Mesenchymal stem cell (in vitro differentiated cells and primary cell): ENCODE measurements at regions not wholly inside any gene's neighbourhood (a gene's known extent, or its start where the extent isn't known, plus 50 kb on each side); places are given as distances from the start of the nearest gene placed in this dataset.

ENCODE experiments used
- DNase-seq: peaks from one replicate; pipeline ENCODE4 v3.0.0-alpha.2; 2013
- H2AFZ ChIP-seq: one replicate; pipeline ENCODE4 v1.6.1; 2013; ENCODE audit warnings: low read depth, mild to moderate bottlenecking, control low read depth, inconsistent platforms, low read length, moderate library complexity
- H2AK5ac ChIP-seq: 2 replicates; pipeline ENCODE4 v1.6.1; 2013; ENCODE audit warnings: low read length, moderate library complexity, mild to moderate bottlenecking, inconsistent platforms; ENCODE audit not compliant: severe bottlenecking
- H2BK120ac ChIP-seq: one replicate; pipeline ENCODE4 v1.6.1; 2013; ENCODE audit warnings: low read depth, mild to moderate bottlenecking, inconsistent platforms, low read length, moderate library complexity
- H2BK12ac ChIP-seq, 2 experiments: one replicate each; pipeline ENCODE4 v1.6.1; 2013; ENCODE audit warnings: inconsistent platforms in 2 of 2, low read length in 2 of 2, mild to moderate bottlenecking in 2 of 2, moderate library complexity in 2 of 2, control low read depth in 1 of 2
- H2BK15ac ChIP-seq: one replicate; pipeline ENCODE4 v1.6.1; 2013; ENCODE audit warnings: mild to moderate bottlenecking, low read depth, inconsistent platforms; ENCODE audit not compliant: poor library complexity, severe bottlenecking
- H2BK5ac ChIP-seq: 2 replicates; pipeline ENCODE4 v1.6.1; 2013; ENCODE audit warnings: low read depth, mild to moderate bottlenecking, low read length, control low read depth, inconsistent platforms; ENCODE audit not compliant: poor library complexity, severe bottlenecking
- H3K14ac ChIP-seq, 2 experiments: one replicate each; pipeline ENCODE4 v1.6.1; 2013; ENCODE audit warnings: inconsistent platforms in 2 of 2, low read length in 2 of 2, control low read depth in 1 of 2, mild to moderate bottlenecking in 1 of 2, moderate library complexity in 1 of 2
- H3K18ac ChIP-seq, 2 experiments: one replicate each; pipeline ENCODE4 v1.6.1; 2013; ENCODE audit warnings: inconsistent platforms in 2 of 2, low read length in 2 of 2, control low read depth in 1 of 2, low read depth in 1 of 2, mild to moderate bottlenecking in 1 of 2
- H3K23ac ChIP-seq, 2 experiments: one replicate each; pipeline ENCODE4 v1.6.1; 2013; ENCODE audit warnings: inconsistent platforms in 2 of 2, low read length in 2 of 2, mild to moderate bottlenecking in 2 of 2, moderate library complexity in 2 of 2, control low read depth in 1 of 2
- H3K27ac ChIP-seq: 2 replicates; pipeline ENCODE4 v1.5.1; 2013; ENCODE audit warnings: mild to moderate bottlenecking, moderate library complexity, low read length, control low read depth, inconsistent platforms; ENCODE audit not compliant: poor library complexity, severe bottlenecking
- H3K27me3 ChIP-seq, 2 experiments: 2 replicates each; pipeline versions ENCODE4 v1.6.1 to v1.7.0; 2013; ENCODE audit warnings: low read length in 2 of 2, mild to moderate bottlenecking in 2 of 2, moderate library complexity in 2 of 2, control low read depth in 1 of 2, inconsistent platforms in 1 of 2; ENCODE audit not compliant: control insufficient read depth in 1 of 2, insufficient read depth in 1 of 2
- H3K36me3 ChIP-seq, 2 experiments: 2 replicates each; pipeline versions ENCODE4 v1.6.1 to v1.7.0; 2013; ENCODE audit warnings: low read length in 2 of 2, control low read depth in 1 of 2, inconsistent platforms in 1 of 2, low read depth in 1 of 2, mild to moderate bottlenecking in 1 of 2; ENCODE audit not compliant: insufficient read depth in 2 of 2, control insufficient read depth in 1 of 2
- H3K4ac ChIP-seq, 2 experiments: one replicate each; pipeline ENCODE4 v1.6.1; 2013; ENCODE audit warnings: inconsistent platforms in 2 of 2, low read length in 2 of 2, mild to moderate bottlenecking in 2 of 2, moderate library complexity in 2 of 2, control low read depth in 1 of 2, low read depth in 1 of 2
- H3K4me1 ChIP-seq: 2 replicates; pipeline ENCODE4 v1.6.1; 2013; ENCODE audit warnings: low read depth, low read length, control low read depth; ENCODE audit not compliant: control insufficient read depth, insufficient read depth
- H3K4me2 ChIP-seq: 2 replicates; pipeline ENCODE4 v1.6.1; 2013; ENCODE audit warnings: low read length, mild to moderate bottlenecking, inconsistent platforms; ENCODE audit not compliant: poor library complexity, severe bottlenecking
- H3K4me3 ChIP-seq, 2 experiments: 2 replicates each; pipeline versions ENCODE4 v1.5.1 to v1.7.0; 2013; ENCODE audit warnings: low read length in 2 of 2, mild to moderate bottlenecking in 2 of 2, control low read depth in 1 of 2, low read depth in 1 of 2; ENCODE audit not compliant: insufficient read depth in 1 of 2
- H3K79me1 ChIP-seq: replicated peaks from 2 replicates; pipeline ENCODE4 v1.6.1; 2013; ENCODE audit warnings: mild to moderate bottlenecking, control low read depth, low read length, inconsistent platforms; ENCODE audit not compliant: poor library complexity, severe bottlenecking
- H3K9ac ChIP-seq: 2 replicates; pipeline ENCODE4 v1.7.0; 2013; ENCODE audit warnings: mild to moderate bottlenecking, low read length, moderate library complexity
- H3K9me3 ChIP-seq: 2 replicates; pipeline ENCODE4 v1.7.0; 2013; ENCODE audit warnings: mild to moderate bottlenecking, low read length; ENCODE audit not compliant: control insufficient read depth
- H4K8ac ChIP-seq: one replicate; pipeline ENCODE4 v1.6.1; 2013; ENCODE audit warnings: inconsistent platforms, mild to moderate bottlenecking, low read length, moderate library complexity
- H4K91ac ChIP-seq: one replicate; pipeline ENCODE4 v1.6.1; 2013; ENCODE audit warnings: mild to moderate bottlenecking, low read length, inconsistent platforms
- WGBS: methylation state at CpG from one replicate; pipeline ENCODE4 v1.1.7; 2013; ENCODE audit warnings: mixed read lengths; 5-methylcytosine and 5-hydroxymethylcytosine counted together

- Histone ChIP-seq H3K27ac (no peak overlapping the region), H3K4ac (no peak overlapping the region), H3K23ac (no peak overlapping the region), H2BK15ac (no peak overlapping the region), H3K4me3 (no peak overlapping the region), H3K4me1 (no peaks in the 10 kb centered on the region), H3K27me3 (no peaks in the 10 kb centered on the region), H2BK12ac (no peak overlapping the region), H3K14ac (no peak overlapping the region), H3K36me3 (no peaks in the 10 kb centered on the region), H4K8ac (no peak overlapping the region), H2AK5ac (no peak overlapping the region), H3K9ac (no peak overlapping the region), H4K91ac (no peak overlapping the region), H2AFZ (no peak overlapping the region), H2BK120ac (no peak overlapping the region), H3K4me2 (no peak overlapping the region), H3K79me1 (no peaks in the 10 kb centered on the region), H3K18ac (no peak overlapping the region), H3K9me3 (peaks cover 35% of the 10 kb centered on the region), H2BK5ac (no peak overlapping the region)
- WGBS, result 56% methylated on average over 2 of the region's 5 CpGs
- DNase-seq, result no peak
These were observed 131.5 kb upstream of the USP29 start for GRCh38 chr19:56988299-56988698.

GRCh38 chr19:56991912-56992311 is 127.9 kb upstream of the USP29 start:
- no peaks in the 10 kb centered on the region for H3K79me1 ChIP-seq
- H3K27me3 ChIP-seq, result no peaks in the 10 kb centered on the region
- no peak overlapping the region for H2BK15ac ChIP-seq
- no peak overlapping the region for H2BK120ac ChIP-seq
- no peak overlapping the region for H3K9ac ChIP-seq
- no peak overlapping the region for H3K18ac ChIP-seq
- H3K9me3 ChIP-seq, result peaks cover 35% of the 10 kb centered on the region
- DNase-seq, result no peak
- WGBS, result 55% methylated on average over 7 of the region's 7 CpGs
- H3K23ac ChIP-seq, result no peak overlapping the region
- no peak overlapping the region for H2AFZ ChIP-seq
- H3K14ac ChIP-seq, result no peak overlapping the region
- H3K4me3 ChIP-seq, result no peak overlapping the region
- H3K4ac ChIP-seq, result no peak overlapping the region
- H4K8ac ChIP-seq, result no peak overlapping the region
- no peak overlapping the region for H2BK5ac ChIP-seq
- H2AK5ac ChIP-seq, result no peak overlapping the region
- no peaks in the 10 kb centered on the region for H3K36me3 ChIP-seq
- no peak overlapping the region for H2BK12ac ChIP-seq
- H4K91ac ChIP-seq, result no peak overlapping the region
- H3K4me2 ChIP-seq, result no peak overlapping the region
- no peaks in the 10 kb centered on the region for H3K4me1 ChIP-seq
- no peak overlapping the region for H3K27ac ChIP-seq

GRCh38 chr19:56993851-56994250 is 125.9 kb upstream of the USP29 start:
- no peak overlapping the region for H2BK12ac ChIP-seq
- H2BK5ac ChIP-seq, result no peak overlapping the region
- no peak overlapping the region for H2AK5ac ChIP-seq
- H3K27ac ChIP-seq, result no peak overlapping the region
- H3K9ac ChIP-seq, result no peak overlapping the region
- H3K79me1 ChIP-seq, result no peaks in the 10 kb centered on the region
- H3K23ac ChIP-seq, result no peak overlapping the region
- no peak overlapping the region for H3K18ac ChIP-seq
- H3K36me3 ChIP-seq, result no peaks in the 10 kb centered on the region
- H3K14ac ChIP-seq, result no peak overlapping the region
- H3K27me3 ChIP-seq, result no peaks in the 10 kb centered on the region
- peaks cover 38% of the 10 kb centered on the region for H3K9me3 ChIP-seq
- H3K4ac ChIP-seq, result no peak overlapping the region
- H2AFZ ChIP-seq, result no peak overlapping the region
- no peak overlapping the region for H2BK120ac ChIP-seq
- no peak overlapping the region for H4K8ac ChIP-seq
- DNase-seq, result no peak
- 73% methylated on average over 8 of the region's 8 CpGs for WGBS
- no peak overlapping the region for H2BK15ac ChIP-seq
- no peaks in the 10 kb centered on the region for H3K4me1 ChIP-seq
- no peak overlapping the region for H3K4me3 ChIP-seq
- H4K91ac ChIP-seq, result no peak overlapping the region
- H3K4me2 ChIP-seq, result no peak overlapping the region

GRCh38 chr19:56994251-56995017 is 125.4 kb upstream of the USP29 start:
- Histone ChIP-seq H3K27me3 (no peaks in the 10 kb centered on the region), H3K4me3 (no peak overlapping the region), H2AK5ac (no peak overlapping the region), H3K4me2 (no peak overlapping the region), H3K79me1 (no peaks in the 10 kb centered on the region), H4K8ac (no peak overlapping the region), H2BK120ac (no peak overlapping the region), H2BK5ac (no peak overlapping the region), H2BK12ac (no peak overlapping the region), H4K91ac (no peak overlapping the region), H2BK15ac (no peak overlapping the region), H3K4me1 (no peaks in the 10 kb centered on the region), H2AFZ (no peak overlapping the region), H3K36me3 (no peaks in the 10 kb centered on the region), H3K4ac (no peak overlapping the region), H3K27ac (no peak overlapping the region), H3K9ac (no peak overlapping the region), H3K9me3 (peaks cover 35% of the 10 kb centered on the region), H3K23ac (no peak overlapping the region), H3K14ac (no peak overlapping the region), H3K18ac (no peak overlapping the region)
- no peak for DNase-seq
- 68% methylated on average over 22 of the region's 23 CpGs for WGBS
